Nephron (organoid): ENCODE measurements at regions not wholly inside any gene's neighbourhood (a gene's known extent, or its start where the extent isn't known, plus 50 kb on each side); places are given as distances from the start of the nearest gene placed in this dataset.

ENCODE experiments used
- H3K27ac Mint-ChIP-seq, 3 experiments: 2 replicates each; pipeline ENCODE4 v1.8.0; 2020; ENCODE audit warnings: mixed read lengths in 3 of 3, mild to moderate bottlenecking in 2 of 3, moderate library complexity in 1 of 3
- H3K27me3 Mint-ChIP-seq: 2 replicates; pipeline ENCODE4 v1.8.0; 2021; ENCODE audit warnings: low read depth, mild to moderate bottlenecking, moderate library complexity, mixed read lengths
- H3K36me3 Mint-ChIP-seq: 2 replicates; pipeline ENCODE4 v1.8.0; 2020; ENCODE audit warnings: low read depth, mixed read lengths
- H3K4me1 Mint-ChIP-seq: 2 replicates; pipeline ENCODE4 v1.8.0; 2020; ENCODE audit warnings: mixed read lengths
- H3K4me3 Mint-ChIP-seq, 3 experiments: 2 replicates each; pipeline ENCODE4 v1.8.0; 2020; ENCODE audit warnings: mild to moderate bottlenecking in 3 of 3, mixed read lengths in 3 of 3, moderate library complexity in 2 of 3
- H3K9me3 Mint-ChIP-seq: 2 replicates; pipeline ENCODE4 v1.8.0; 2020; ENCODE audit warnings: mixed read lengths
- TF ChIP-seq, protein P1 (sequence below), 3 experiments: fragments of 200-600 bp; sonication (generic); IDR thresholded peaks; one replicate each; pipeline ENCODE4 v1.5.0; 2021; ENCODE audit warnings: antibody characterized with exemption in 3 of 3; ENCODE audit not compliant: unreplicated experiment in 3 of 3

DNA sequence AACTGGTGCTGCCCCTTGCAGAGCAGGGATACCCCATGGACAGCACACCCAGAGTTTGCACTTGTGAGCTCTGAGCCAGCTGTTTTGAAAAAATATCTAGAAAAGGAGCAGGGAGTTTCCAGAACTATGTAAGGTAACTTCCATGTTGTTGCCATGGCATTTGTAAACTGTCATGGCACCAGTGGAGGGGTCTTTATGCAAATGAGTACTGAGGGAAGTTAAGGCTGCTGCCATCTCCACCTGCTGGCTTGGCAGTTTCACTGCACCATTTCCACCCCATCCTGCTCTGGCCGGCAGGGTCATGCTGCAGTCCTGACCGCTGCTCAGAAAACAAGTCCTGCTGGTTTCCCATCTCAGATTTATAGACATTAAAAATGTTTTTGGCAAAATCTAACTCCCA is 52.3 kb upstream of the SNTG2 start:
- peaks cover 4% of the 10 kb centered on the region for H3K36me3 Mint-ChIP-seq
- TF ChIP-seq, protein P1, sequence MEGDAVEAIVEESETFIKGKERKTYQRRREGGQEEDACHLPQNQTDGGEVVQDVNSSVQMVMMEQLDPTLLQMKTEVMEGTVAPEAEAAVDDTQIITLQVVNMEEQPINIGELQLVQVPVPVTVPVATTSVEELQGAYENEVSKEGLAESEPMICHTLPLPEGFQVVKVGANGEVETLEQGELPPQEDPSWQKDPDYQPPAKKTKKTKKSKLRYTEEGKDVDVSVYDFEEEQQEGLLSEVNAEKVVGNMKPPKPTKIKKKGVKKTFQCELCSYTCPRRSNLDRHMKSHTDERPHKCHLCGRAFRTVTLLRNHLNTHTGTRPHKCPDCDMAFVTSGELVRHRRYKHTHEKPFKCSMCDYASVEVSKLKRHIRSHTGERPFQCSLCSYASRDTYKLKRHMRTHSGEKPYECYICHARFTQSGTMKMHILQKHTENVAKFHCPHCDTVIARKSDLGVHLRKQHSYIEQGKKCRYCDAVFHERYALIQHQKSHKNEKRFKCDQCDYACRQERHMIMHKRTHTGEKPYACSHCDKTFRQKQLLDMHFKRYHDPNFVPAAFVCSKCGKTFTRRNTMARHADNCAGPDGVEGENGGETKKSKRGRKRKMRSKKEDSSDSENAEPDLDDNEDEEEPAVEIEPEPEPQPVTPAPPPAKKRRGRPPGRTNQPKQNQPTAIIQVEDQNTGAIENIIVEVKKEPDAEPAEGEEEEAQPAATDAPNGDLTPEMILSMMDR (IDR thresholded peaks at IDR 0.05; ENCODE audit: unreplicated experiment in 3 of 3): peak in 2 of 3 experiments; percentile 35 to 40
- no peak overlapping the region for H3K4me3 Mint-ChIP-seq
- H3K27me3 Mint-ChIP-seq: no peaks in the 10 kb centered on the region
- H3K27ac Mint-ChIP-seq: no peak overlapping the region
- peaks cover 39% of the 10 kb centered on the region for H3K9me3 Mint-ChIP-seq
- H3K4me1 Mint-ChIP-seq: no peaks in the 10 kb centered on the region

DNA sequence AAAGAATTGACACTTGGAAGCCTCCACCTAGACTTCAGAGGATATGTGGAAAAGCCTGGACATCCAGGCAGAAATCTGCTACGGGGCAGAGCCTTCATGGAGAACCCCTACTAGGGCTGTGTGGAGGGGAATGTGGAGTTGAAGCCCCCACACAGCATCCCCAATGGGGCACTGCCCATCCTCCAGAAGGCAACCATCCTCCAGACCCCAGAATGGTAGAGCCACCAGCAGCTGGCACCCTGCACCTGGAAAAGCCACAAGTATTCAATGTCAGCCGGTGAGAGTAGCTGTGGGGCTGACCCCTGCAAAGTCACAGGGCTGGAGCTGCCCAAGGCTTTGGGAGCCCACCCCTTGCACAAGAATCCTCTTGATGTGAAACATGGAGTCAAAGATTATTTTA is 53.6 kb upstream of the SNTG2 start:
- Mint-ChIP-seq H3K9me3 (peaks cover 35% of the 10 kb centered on the region), H3K36me3 (no peaks in the 10 kb centered on the region), H3K4me3 (no peak overlapping the region), H3K27ac (no peak overlapping the region), H3K4me1 (no peaks in the 10 kb centered on the region), H3K27me3 (peaks cover 4% of the 10 kb centered on the region)
- TF ChIP-seq, protein P1 (IDR thresholded peaks at IDR 0.05; ENCODE audit: unreplicated experiment in 3 of 3): no peak

DNA sequence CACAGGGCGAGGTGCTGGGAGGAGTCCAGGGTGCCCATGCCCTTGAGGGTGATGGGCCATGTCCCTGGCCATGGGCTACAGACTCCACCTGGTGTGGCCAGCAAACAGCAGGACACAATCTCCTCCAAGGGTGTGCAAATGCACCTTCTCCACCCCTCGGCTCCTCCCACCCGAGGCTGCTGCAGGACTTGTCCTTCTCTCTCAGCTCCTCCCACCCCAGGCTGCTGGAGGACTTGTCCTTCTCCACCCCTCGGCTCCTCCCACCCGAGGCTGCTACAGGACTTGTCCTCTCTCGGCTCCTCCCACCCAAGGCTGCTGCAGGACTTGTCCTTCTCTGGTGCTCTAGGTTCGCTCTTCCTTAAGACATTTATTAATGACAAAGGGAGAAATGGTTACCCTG is 57.3 kb upstream of the SNTG2 start:
- Mint-ChIP-seq H3K4me3 (no peak overlapping the region), H3K4me1 (no peaks in the 10 kb centered on the region), H3K36me3 (no peaks in the 10 kb centered on the region), H3K27ac (no peak overlapping the region), H3K9me3 (peaks cover 35% of the 10 kb centered on the region), H3K27me3 (peaks cover 6% of the 10 kb centered on the region)
- TF ChIP-seq, protein P1 (IDR thresholded peaks at IDR 0.05; ENCODE audit: unreplicated experiment in 3 of 3): no peak

DNA sequence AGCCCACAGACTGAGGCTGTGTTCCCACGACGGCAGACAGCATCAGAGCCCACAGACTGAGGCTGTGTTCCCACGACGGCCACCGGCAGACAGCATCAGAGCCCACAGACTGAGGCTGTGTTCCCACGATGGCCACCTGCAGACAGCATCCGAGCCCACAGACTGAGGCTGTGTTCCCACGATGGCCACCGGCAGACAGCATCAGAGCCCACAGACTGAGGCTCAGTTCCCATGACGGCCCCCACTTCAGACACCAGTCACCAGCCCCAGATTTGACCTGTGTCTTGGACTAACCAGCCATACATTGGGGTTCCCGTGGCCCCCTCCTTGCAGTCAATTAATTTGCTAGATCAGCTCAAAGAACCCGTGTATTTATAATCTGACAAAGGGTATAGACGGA is 57.8 kb upstream of the SNTG2 start:
- TF ChIP-seq, protein P1 (IDR thresholded peaks at IDR 0.05; ENCODE audit: unreplicated experiment in 3 of 3): no peak
- Mint-ChIP-seq H3K4me1 (peaks cover 4% of the 10 kb centered on the region), H3K4me3 (no peak overlapping the region), H3K9me3 (peaks cover 34% of the 10 kb centered on the region), H3K27ac (no peak overlapping the region), H3K36me3 (no peaks in the 10 kb centered on the region), H3K27me3 (peaks cover 10% of the 10 kb centered on the region)

DNA sequence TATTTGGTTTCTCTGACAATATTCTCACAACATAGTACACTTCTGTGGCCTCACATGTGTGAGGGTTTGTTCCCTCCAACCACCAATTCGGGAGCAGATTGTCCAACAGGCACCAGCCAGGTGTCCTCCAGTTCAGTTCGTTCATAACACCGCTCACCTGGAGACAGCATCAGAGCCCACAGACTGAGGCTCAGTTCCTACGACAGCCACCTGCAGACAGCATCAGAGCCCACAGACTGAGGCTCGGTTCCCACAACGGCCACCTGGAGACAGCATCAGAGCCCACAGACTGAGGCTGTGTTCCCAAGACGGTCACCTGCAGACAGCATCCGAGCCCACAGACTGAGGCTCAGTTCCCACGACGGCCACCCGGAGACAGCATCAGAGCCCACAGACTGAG is 58.2 kb upstream of the SNTG2 start:
- TF ChIP-seq, protein P1 (IDR thresholded peaks at IDR 0.05; ENCODE audit: unreplicated experiment in 3 of 3): no peak
- peaks cover 29% of the 10 kb centered on the region for H3K9me3 Mint-ChIP-seq
- peaks cover 9% of the 10 kb centered on the region for H3K4me1 Mint-ChIP-seq
- H3K27ac Mint-ChIP-seq: no peak overlapping the region
- peaks cover 12% of the 10 kb centered on the region for H3K27me3 Mint-ChIP-seq
- no peaks in the 10 kb centered on the region for H3K36me3 Mint-ChIP-seq
- H3K4me3 Mint-ChIP-seq: no peak overlapping the region

DNA sequence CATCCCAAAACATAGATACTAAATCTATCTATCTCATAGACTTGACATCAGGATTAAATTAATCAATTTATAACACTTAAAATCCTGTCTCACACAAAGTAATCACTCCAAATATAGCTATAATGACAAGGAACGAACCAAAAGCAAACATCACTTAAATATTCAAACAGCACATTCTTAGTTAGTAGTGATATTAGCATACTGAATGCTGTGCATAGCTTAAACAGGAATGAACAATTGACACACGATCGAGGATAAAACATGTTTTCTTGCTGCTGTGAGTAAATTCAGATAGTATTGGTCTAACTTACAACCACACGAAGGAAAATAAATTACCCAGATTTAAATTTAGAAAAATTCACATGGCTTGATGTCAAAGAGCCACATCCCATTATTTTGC is 58.9 kb upstream of the SNTG2 start:
- peaks cover 12% of the 10 kb centered on the region for H3K27me3 Mint-ChIP-seq
- H3K4me3 Mint-ChIP-seq: no peak overlapping the region
- no peaks in the 10 kb centered on the region for H3K36me3 Mint-ChIP-seq
- peaks cover 23% of the 10 kb centered on the region for H3K9me3 Mint-ChIP-seq
- H3K4me1 Mint-ChIP-seq: peaks cover 11% of the 10 kb centered on the region
- H3K27ac Mint-ChIP-seq: no peak overlapping the region
- TF ChIP-seq, protein P1 (IDR thresholded peaks at IDR 0.05; ENCODE audit: unreplicated experiment in 3 of 3): no peak
